NCI-H2196 treated with DMSO at 0.1 percent for 48 hours (cell line): ENCODE measurements at regions not wholly inside any gene's neighbourhood (a gene's known extent, or its start where the extent isn't known, plus 50 kb on each side); places are given as distances from the start of the nearest gene placed in this dataset.

Experiments
- DNase-seq: peaks from one replicate; lab custom pipeline; 2025; ENCODE audit not compliant: unreplicated experiment; lab: John Stamatoyannopoulos, UW

DNA sequence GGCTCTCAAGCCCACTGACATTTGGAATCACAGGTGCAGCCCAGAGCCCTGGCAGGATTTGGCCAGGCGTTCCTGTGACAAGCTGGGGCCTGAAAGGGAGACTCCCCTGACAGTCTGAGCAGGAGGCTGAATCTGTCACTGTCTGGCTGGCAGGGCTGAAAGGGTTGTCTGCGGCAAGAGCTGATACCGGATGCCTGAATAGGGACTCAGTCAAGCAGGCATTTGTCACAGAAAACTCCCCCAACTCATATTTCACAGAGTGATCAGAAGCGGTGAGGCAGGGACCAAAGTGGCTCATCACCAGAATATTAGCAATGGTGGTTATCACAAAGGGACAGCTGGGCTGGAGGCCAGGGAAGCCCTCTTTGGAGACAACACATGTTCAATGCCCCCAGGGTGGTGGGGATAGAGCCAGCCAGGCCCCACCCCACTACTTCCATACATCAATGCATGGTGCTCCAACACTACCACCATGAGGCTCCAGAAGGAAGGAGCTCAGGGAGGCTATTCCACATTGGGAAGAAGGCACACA, 295.5 kb downstream of the DTWD2 start:
- DNase-seq: no peak

GRCh38 chr5:118687661-118688621, 300.4 kb downstream of the DTWD2 start:
- DNase-seq: no peak

DNA sequence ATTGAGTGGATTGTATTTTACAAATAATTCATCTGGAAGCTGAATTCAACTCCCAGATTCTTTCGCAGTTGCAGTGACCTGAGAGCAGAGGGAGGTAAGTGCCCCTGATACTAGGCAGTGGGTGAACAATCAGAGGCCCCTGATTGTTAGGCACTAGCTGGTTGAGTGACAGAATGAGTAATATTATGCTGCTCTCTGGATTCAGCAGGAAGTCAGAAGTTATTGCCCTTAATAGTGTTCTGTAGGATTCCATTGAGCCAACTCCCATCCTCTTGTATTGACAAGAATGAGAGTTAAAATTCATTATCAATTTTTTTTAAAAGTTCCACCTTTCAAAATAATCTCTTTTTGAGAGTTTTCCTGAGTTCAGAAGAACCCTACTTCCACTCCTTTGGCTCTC, 301.2 kb downstream of the DTWD2 start:
- no peak for DNase-seq

DNA sequence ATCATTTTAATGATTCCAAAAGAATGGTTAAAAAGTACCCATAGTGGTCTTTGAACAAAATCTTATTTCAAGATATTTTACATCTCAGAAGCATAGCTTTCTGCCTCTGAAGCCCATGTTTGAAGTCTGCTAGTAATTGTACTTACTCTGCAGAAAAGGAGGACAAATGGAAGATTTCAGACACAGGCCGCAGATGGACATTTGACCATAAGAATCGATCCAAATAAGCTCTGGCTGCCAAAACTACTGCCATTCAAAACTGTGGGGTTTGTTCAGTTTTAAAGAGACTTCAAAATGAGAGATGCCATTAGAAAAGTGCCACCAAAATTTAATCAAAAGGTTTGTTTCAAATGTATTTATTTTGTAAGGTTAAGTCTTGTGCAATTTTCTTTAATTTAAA, 306.7 kb downstream of the DTWD2 start:
- DNase-seq: no peak

- DNase-seq: no peak
These were observed 308.9 kb downstream of the DTWD2 start for GRCh38 chr5:118679264-118679940.

DNA sequence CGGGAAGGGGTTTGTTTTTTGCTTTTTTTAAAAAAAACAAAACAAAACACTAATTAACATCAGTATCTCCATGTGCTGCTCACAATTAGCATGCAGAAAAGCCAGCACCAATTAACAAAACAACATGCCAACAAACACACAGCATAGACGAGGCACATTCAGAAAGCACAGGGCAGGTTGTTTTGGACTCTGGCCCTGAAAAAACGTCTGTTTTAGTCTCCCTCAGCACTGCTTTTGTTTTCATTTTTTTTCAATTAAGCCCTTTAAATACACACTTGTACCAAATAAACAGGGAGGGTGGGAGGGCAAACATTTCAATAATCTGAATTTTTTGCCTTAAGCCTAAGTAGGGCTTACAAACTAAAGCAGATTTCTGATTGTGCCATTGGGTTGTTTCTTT, 309.6 kb downstream of the DTWD2 start:
- no peak for DNase-seq

DNA sequence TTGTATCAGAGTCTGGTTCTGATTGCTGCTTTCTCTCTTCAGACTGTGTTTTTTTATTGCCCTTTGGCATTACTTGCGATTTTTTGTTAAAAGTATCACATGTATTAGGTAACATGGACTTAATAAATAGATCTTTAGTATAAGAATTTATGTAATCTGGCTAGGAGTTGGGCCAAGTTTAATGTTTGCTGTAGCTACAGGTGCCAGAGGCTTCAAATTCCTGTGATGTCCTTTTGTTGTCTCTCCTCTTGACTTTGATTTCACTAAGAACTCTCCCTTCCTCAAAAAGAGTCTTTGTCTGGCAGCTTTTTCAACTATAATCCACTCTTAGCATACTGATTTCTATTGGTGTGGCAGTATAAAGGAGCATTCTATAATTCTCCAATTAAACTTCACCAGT, 313.1 kb downstream of the DTWD2 start:
- DNase-seq: no peak

- no peak for DNase-seq
These were observed 330.8 kb downstream of the DTWD2 start for GRCh38 chr5:118657576-118657975.

- no peak for DNase-seq
These were observed 334.5 kb downstream of the DTWD2 start for GRCh38 chr5:118653872-118654271.

GRCh38 chr5:118653183-118653582, 335.2 kb downstream of the DTWD2 start:
- no peak for DNase-seq

DNA sequence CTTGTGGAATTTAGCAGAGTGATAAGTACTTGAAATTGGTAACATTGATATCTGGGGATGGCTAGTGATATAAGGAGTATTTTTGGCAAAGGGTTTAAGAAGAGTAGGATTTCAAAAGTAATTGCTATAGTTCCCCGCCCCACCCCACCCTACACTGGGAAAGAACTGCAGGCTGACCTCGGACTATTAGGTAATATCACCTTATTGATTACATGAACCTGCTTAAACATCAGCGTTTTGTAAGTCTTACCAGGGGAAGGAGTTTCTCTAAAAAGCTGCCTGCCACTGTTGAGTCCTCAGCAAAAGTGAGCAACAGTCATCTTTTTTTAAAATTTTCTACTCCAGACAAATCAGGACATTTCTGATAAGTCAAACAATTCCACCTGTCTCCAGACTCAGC, 337.3 kb downstream of the DTWD2 start:
- DNase-seq: no peak

DNA sequence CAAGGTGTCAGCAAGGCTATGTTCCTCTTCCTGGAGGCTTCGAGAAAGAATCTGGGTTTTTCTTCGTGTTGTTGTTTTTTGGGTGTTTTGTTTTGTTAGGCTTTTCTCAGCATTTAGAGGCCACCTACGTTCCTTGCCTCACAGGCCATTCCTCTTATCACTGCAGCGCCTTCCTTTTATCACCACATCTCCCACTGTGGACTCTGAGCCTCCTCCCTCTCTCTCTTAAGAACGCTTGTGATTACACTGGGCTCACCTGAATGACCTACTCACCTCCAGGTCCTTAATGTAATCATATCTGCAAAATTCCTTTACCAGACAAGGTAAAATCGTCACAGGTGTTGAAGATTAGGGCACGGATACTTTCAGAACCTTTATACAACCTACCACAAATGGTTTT, 340.8 kb downstream of the DTWD2 start:
- no peak for DNase-seq

DNA sequence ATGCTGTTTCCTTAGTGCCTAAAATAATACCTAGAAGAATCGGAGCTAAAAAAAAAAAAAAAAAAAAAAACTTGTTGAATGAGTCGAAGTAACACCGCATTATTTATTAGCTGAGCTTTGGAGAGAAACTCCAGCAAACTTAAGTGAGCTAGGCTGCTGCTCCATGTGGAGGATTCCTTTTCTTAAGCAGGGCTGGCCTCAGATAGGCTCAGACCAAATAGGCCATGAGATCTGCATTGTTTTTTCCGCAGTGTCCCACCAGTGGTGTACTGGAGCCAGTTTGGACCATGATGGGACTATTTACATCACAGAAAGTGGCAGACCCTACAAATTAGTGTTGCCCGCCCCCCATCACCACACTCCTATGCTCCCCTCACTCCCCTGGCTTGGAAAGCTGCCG, 341.4 kb downstream of the DTWD2 start:
- no peak for DNase-seq

- no peak for DNase-seq
These were observed 350.2 kb downstream of the DTWD2 start for GRCh38 chr5:118637947-118638670.

- no peak for DNase-seq
These were observed 359.5 kb downstream of the DTWD2 start for GRCh38 chr5:118628660-118629354.

DNA sequence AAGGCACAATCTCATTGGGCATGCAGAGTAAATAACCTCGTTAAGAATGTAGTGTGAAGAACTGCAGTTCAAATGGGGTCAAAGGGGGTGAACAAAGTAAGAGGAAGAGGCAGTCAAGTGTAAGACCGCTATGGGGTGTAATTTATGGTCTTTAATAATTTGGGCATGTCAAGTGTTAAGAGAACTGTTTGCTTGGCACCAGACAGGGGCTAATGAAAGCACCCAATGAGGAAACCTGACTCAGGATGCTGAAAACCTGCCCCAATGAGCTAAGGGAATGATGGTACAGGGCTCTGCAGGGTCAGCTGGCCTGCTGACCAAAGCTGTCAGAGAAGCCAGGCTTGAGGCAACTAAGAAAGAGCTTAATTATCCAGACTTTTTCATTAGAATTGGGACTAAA, 368.1 kb downstream of the DTWD2 start:
- DNase-seq: no peak

GRCh38 chr5:118619823-118620222, 368.5 kb downstream of the DTWD2 start:
- DNase-seq: no peak

DNA sequence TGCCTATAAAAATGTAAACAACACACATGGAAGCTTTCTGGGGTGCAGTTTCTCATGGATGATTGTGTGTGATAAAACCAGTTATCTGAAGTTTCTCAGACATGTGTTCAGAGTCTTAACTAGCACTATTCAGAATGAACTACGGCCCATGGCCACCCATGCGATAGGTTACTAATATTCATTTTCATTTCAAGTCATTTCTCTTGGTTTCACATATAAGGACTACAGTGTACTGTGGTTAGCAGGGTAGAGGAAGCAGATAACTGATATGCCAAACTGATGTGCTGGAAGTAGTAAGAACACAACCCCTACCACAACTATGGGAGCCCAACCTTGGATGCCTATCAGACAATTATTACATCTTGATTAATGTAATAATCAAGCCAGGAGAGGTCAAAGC, 372.1 kb downstream of the DTWD2 start:
- no peak for DNase-seq

DNA sequence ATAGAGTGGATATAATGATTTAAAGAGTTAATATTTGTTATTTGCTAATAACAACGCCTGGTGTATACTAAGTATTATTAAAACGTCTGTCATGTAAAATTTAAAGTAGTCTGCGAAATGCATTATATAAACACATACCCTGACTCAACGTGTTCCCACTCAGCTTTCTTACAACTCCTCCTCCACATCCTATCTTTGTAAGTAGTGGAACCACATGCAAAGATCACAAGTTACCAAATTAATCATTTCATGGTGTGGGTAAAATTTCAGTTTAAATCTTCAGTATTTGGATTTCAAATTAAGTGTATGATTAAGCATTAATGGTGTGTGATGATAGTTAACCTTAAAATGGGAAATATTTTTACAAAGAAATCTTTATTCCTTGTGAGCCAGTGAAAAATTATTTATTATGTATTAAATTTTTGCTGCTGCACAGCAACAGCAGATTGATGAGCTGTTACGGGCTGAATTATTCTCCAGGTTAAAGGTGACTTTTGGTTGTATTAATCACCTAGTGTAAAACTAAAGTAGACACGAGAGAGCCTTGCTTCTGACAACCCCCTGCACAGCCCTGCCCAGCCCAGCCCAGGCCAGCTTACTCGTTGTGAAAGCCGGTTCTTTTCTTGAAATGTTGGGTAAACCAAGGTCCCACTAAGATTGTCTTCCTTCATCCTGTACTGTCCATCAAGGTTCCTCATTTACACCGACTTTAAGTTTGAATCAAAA, 373.5 kb downstream of the DTWD2 start:
- no peak for DNase-seq

- DNase-seq: no peak
These were observed 376.9 kb downstream of the DTWD2 start for GRCh38 chr5:118611332-118611945.
